OCI-M2 (cell line): ENCODE measurements at regions not wholly inside any gene's neighbourhood (a gene's known extent, or its start where the extent isn't known, plus 50 kb on each side); places are given as distances from the start of the nearest gene placed in this dataset.

ENCODE experiments used
- DNase-seq: peaks from one replicate; lab custom pipeline; 2025; ENCODE audit not compliant: unreplicated experiment; lab: John Stamatoyannopoulos, UW

DNA sequence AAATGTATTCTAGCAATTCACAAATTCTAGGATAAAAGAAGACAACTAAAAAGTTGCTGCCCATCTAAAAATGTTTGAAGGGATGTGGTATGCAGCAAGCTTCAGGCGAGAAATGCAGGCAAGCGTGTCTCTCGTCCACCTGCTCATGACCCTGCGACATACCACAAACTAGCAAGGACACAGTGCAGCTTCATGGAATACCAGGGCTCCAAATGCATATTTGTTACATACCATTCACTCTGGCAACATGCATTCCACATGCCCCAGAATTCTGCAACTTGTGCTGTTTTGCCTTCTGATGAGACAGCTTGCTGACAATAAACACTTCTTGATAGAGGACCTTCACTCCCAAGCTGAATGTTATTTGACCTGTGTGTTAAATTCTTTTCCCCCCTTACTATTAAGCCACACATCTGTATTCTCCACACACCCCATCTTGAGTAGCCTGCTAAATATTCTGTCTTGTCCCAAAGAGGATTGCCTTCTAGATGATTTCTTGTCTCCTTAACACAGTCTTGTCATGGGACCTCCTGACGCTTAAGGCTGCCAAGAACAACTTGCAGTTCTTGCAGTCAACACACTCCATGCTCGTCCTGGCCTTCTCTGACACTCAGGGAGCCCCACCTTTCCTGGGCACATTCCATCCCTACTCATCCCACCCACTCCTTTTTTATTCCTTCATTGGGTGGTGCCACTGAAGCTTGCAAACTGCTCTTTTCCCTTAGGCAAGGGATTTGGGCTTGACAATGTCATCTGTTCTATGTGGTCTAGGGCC, 340.5 kb downstream of the PIK3R1 start:
- no peak for DNase-seq

DNA sequence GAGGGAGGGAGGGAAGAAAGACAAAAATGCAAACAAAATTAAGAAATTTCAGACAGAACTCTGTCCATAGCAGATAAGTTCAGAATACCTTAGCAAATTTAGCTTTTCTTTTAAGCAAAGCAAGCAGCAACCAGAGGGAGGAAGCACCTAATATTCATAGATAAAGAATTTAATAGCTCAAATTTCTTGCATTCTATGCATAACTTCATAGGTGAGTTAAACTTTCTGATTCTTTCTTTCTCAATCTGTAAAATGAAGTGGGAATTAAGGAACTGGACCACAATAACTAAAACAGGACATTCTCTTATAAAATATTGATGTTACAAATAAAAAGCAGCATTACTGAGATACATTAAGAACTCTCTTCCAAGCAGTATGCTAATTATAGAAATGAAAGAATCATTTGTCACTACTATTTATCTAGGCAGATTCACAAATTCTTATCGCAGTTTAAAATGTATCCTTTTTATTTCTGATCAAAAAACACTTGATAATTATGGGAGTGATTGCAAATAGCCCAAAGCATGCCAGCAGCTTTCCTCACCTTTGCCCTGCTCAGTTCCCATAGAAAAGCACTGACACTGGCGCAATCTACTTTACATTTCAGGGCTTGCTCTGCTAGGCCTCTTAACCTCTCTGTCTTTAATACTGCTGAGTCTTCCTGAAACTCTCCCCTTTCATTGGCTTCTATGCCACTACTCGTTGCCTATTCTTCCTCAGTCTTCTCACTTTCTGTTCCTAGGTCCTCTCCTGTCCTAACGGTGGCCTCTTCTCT, 341.8 kb downstream of the PIK3R1 start:
- DNase-seq, result no peak

DNA sequence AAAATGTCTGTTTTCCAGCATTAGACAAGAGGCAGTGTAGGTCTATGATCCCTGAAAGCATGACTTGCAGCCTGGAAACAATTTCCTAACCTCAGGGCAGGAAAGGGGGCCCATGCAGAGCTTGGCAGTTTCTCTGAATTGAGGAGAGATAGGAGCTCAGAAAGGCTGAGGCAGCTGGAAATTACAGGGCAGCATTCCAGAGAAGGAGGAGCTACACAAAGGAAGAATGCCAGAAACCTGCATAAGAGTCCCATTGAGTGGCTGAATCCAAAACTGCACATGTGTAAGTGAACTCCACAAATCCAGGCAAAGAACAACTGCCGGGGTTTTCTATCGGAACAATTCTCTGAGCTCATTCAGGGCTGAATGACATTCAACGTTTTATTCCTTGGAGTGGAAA, 346.8 kb downstream of the PIK3R1 start:
- no peak for DNase-seq

DNA sequence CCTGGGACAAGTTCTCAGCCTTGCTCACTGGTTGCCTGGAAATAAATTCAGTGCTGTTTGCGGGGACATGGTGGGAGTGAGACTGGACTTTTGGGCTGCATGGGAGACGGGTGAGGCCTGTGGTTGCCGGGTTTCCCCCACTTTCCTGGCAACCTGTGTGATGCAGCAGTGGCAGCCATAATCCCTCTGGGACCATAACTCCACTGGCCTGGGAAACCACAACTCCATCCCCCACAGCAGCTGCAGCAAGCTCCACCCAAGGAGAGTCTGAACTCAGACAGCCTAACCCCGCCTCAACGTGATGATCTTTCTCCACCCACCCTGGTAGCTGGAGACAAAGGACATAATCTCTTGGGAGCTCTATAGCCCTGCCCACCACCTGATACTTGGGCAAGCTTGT, 349.9 kb downstream of the PIK3R1 start:
- DNase-seq, result no peak

DNA sequence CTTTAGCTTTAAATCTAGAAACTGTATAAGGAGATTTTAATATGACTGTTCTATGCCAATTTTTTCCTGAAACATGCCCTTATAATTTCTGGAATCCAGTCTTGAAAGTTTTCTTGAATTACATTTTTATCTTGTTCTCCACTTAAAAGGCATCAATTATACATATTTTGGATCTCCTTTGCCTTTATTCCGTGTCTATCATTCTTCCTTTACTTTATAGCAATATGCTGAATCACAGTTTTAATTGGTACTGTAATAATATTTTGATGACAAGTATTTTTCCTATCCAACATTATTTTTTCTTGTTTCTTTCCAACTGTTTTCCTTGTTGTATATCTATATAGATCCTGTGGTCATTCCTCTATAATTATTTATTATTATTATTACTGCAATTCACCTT, 361.2 kb downstream of the PIK3R1 start:
- DNase-seq, result no peak

DNA sequence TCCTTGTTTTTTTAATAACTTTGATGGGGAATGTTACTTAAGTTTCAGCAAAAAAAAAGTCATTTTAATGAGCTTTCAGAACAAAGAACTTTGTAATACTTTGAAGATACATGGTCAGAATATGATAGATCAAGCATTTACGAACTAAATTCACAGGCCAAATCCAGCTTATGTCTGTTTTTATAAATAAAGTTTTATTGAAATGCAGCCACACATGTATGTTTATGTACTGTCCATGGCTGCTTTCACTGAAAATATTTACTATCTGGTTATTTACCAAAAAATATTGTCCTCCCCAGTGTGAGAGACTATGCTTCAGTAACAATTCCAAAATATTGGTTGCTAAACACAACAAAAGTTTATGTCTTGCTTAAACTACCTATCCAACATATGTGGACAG, 366.7 kb downstream of the PIK3R1 start:
- DNase-seq, result no peak

DNA sequence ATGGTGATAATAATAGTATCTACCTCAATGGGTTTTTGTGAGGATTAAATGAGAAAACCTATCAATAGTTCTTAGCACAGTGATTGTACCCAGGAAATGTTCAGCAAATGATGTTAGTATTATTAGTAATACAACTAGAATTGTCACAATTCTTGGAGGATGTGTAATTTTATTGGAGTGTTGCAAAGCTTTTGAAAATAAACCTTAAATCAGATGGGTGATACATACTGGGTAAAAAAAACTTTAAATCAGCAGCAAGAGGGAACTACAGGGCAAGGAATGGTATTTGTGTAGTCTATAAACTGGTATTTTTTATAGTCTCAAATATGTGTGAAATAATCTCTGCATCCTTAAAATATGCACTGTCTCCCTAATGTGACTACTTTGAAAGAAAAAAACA, 371.6 kb downstream of the PIK3R1 start:
- no peak for DNase-seq

DNA sequence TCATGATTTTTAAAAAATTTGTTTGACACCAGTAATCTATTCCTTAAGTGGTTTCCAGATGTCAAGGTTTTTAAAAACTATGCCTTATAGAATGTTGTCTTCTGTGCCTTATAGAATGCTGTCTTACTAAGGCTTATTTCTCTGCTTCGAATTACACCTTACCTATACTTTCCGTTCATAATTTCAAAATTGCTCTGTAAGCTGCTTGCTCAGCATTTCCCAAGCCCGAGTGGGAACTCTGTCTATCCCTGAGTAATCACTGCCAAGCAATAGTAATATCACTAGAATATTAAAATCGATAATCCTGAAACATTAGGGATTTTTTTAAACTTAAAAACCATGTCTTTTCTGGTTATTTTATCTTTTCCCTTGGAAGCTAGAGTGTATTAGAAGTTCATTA, 376.3 kb downstream of the PIK3R1 start:
- no peak for DNase-seq

DNA sequence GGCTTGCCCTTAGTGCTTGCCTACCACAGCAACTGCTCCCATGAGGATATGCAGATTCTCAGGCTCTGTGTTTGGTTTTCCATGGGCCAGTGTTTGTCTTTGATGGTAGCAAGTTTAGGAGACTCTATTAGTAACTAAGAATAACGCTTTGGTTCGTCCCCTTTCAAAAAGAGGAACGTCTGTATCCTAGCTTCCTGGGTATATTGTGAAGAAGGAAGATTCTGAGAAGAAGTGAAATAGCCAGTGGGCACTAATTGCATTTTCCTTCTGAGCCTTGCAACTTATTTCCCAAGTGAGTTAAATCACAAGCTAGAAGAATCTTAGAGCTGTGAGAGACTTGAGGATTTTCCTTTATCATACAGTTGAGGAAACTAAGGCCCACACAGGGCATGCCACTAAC, 376.8 kb downstream of the PIK3R1 start:
- no peak for DNase-seq

DNA sequence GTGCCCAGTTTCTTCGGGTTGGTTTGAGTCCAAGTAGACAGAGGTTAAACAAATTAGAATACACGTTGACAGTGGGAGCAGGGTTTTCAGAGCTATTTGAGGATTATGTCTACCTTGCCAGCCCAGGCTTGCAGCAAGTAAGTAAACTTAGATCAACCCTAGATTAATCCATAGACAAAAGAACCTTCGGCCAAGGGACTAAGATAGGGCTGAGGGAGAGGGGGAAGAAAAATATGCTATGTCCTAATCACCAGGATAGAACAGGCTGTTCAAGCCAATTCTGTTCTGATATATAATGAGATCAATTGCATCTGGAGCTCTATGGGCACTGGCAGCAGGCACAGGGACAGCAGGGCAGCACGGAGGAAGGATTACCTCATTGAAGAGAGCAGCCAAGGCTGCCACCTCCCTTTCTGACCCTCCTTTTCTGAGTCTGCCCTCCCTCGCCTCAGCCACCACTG, 377.7 kb downstream of the PIK3R1 start:
- DNase-seq, result no peak

DNA sequence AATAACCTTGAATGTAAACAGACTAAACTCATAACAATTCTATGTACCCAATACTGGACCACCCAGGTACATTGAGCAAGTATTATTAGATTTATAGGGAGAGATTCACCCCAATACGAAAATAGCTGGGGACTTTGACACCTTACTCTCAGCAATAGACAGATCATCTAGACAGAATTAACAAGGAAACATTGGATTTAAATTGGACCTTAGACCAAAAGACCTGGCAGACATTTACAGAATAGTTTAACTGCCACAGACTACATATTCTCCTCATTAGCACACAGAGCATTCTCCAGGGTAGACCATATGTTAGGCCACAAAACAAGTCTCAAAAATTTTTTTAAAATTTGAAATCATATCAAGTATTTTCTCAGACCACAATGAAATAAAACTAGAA, 397.4 kb downstream of the PIK3R1 start:
- no peak for DNase-seq

DNA sequence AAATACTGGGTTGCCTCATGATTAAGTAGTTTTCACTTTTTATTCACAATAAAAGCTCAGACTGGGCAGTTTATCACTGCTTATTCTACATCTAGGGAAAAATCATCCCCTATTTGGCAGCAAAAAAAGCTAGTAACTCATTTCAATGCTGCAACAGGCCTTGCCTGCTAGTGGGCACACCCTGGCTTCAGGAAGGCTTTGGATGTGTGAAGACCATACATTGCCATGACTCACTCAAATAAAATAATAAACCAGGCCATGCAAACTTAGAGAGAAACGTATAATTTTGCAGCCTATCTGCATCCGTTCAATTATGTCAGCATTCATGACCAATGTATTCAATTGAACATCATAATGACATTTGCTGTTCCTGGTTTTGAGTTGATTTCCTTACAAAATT, 402.9 kb downstream of the PIK3R1 start:
- DNase-seq, result no peak

DNA sequence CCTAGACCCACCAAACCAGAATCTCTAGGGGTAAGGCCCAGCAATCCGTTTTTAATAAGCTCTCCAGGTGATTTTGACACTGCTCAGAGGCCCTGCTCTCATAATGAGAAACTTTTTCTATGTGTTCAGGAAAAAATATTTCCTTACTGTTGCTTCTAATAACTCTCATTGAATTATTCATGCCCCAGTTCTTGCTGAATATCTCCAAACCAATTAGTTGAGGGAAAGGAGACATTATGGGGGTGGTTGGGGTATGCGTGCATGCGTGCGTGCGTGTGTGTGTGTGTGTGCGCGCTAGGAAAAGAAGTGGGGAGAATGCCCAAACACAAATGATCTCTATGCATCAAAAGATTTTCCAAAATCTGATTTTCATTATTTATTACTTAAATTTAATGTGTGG, 411.4 kb downstream of the PIK3R1 start:
- DNase-seq, result no peak

DNA sequence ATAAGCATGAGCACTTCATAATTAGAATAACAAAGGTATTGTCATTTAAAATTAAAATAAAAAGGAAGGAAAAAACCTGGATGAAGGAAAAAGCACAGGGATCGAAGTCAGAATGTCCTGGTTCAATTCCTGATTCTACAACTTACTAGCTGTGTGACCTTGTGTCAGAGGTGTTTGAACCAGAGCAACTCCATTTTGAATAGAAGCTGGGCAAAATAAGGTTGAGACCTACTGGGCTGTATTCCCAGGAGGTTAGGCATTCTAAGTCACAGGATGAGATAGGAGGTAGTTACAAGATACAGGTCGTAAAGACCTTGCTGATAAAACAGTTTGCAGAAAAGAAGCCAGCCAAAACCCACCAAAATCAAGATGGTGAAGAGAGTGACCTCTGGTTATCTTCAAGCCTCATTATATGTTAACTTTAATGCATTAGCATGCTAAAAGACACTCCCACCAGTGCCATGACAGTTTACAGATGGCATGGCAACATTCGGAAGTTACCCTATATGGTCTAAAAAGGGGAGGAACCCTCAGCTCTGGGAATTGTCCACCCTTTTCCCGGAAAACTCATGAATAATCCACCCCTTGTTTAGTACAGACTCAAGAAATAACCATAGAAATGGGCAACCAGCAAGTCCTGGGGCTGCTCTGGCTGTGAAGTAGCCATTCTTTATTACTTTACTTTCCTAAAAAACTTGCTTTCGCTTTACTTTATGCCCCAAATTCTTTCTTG, 412.7 kb downstream of the PIK3R1 start:
- DNase-seq, result no peak

DNA sequence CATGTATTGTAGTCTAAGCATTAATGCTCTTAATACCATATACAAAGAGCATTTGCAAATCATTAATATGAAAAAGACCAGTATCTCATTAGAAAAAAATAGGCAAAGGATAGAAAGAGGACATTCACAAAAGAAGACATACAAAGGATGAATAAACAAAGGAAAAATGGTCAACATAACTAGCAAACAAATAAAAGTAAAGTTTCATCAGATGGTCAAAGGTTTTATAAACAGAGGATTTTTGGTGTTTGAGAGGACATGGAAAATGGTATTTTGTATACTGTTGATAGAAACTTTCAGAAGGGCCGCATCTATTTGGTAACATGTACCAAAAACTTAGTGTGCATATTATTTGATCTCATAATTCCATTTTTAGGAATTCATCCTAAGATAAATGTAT, 414.8 kb downstream of the PIK3R1 start:
- no peak for DNase-seq

DNA sequence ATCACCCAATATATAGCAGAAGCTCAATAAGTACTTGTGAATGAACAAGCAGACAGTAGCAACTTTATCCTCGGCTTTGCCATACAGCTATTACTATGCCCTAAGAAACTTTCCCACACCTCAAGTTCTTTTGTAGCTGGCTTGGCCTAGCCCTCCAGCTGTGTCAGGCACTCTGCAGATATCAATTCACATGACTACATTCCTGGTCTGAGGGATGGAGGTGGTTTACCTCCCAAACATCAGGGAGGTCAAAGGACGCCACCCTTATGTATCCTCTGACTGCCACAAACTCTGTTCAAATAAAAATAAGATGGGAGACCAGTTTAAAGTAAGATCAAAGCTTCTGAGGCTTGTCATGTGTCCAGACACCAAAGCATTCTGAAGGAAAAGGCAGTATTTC, 416.3 kb downstream of the PIK3R1 start:
- DNase-seq, result no peak

DNA sequence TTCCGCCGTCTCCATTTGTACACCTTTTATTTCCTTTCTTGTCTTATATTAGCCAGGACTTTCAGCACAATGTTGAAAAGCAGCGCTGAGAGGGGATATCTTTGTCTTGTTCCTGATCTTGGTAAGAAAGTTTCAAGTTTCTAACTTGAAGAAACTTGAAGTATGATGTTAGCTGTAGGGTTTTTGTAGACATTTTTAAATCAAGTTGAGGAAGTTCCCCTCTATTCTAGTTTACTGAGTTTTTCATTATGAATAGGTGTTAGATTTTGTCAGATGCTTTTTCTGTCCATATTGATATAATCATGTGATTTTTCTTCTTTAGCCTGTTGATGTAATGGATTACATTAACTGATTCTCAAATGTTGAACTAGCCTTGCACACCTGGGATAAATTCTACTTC, 425.7 kb downstream of the PIK3R1 start:
- DNase-seq, result no peak

DNA sequence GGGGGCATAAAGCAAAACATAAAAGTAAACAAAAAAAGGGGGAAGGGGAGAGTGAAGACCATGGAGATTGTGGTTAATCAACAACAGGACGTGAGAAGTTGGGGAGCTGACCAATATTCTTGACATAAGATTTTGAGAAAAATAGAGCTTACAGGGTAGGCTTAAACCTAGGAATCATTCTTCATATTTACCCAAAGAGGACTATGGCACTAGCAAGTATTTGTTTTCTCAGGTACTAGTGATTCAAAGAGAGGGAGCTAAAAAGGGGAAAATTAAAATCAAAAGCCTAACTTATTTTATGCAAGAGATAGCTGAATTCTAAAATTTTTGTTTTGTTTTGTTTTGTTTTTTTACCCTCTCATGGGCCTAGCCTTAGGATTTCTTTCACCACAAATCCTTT, 427.5 kb downstream of the PIK3R1 start:
- no peak for DNase-seq

DNA sequence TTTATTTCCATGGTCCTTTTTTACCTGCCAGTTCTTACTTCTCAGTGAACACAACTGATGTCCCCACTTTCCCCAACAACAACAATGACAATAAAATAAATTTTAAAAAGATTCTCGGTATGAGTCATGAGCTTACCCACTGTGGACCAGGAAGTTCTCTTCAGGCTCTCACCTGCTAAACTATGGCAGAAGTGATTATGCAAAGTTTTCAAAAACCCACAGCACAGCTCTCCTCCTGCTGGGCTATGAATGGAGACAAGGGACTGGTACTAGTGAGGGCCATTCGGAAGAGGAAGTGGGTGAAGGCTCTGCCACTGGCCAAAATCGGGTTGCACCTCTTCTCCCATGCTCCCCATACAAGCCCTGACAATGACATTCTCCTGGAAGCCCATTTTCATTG, 429.4 kb downstream of the PIK3R1 start:
- no peak for DNase-seq

DNA sequence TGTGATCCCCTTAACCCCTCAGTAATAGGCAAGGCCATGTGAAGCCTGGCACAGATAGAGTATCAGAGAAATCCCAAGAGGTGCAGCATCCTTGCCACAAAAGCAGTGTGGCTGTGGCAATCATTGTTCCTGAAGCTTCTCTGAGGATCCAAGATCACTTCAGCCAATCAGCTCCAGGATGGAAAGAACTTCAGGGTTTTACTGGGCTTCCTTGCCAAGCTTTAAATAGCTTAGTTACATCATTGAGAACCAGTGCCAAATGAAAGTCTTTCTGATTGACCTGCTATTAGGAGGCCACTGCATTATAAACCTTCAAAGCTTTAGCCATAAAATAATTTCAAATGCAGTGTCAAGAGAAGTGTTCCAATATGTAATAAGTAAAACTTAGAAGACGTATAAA, 430.6 kb downstream of the PIK3R1 start:
- no peak for DNase-seq

DNA sequence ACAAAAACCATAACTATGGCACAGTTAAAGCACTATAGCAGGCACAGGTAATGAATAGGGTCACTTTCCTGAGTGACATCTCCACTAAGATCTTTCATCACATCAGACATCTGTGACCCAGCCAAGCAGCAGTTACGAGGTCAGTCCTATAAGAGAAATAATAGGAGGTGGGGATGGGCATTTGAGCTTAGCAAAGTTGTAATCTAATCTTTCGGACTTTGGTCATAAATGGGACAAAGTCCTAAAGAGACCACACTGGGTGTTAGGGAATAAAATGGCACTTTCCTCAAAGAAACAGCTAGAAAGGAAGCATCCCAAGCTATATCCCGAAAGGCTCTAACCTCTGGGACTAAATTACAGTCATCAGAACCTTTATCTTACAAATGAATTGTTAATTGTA, 432.2 kb downstream of the PIK3R1 start:
- no peak for DNase-seq
